LNCAP (cell line): ENCODE measurements at regions not wholly inside any gene's neighbourhood (a gene's known extent, or its start where the extent isn't known, plus 50 kb on each side); places are given as distances from the start of the nearest gene placed in this dataset.

ENCODE experiments used
- TF ChIP-seq, protein P1 (sequence below): fragments of 450-650 bp; IDR thresholded peaks from 2 replicates; pipeline ENCODE4 v1.5.1; 2017; ENCODE audit warnings: mild to moderate bottlenecking

DNA sequence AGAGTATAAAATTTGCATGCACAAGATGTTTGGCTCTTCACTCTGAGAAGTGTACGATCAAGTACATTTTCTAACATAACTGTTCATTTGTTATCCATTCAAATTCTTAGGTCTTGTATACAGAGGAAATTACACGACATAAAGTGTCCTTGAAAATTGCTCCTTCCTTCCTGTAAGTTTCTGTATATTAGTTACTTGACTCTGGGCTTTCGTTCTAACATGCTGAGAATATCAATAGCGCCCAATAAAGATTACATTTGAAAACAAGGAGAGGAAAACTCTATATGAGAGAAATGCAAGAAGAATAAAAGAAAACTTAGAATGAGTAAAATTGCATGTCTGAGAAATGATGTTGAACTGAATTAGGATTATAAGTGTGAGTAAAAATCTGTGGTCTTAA lies 722.5 kb upstream of the CADM2 start:
- TF ChIP-seq, protein P1, sequence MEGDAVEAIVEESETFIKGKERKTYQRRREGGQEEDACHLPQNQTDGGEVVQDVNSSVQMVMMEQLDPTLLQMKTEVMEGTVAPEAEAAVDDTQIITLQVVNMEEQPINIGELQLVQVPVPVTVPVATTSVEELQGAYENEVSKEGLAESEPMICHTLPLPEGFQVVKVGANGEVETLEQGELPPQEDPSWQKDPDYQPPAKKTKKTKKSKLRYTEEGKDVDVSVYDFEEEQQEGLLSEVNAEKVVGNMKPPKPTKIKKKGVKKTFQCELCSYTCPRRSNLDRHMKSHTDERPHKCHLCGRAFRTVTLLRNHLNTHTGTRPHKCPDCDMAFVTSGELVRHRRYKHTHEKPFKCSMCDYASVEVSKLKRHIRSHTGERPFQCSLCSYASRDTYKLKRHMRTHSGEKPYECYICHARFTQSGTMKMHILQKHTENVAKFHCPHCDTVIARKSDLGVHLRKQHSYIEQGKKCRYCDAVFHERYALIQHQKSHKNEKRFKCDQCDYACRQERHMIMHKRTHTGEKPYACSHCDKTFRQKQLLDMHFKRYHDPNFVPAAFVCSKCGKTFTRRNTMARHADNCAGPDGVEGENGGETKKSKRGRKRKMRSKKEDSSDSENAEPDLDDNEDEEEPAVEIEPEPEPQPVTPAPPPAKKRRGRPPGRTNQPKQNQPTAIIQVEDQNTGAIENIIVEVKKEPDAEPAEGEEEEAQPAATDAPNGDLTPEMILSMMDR, result no peak

DNA sequence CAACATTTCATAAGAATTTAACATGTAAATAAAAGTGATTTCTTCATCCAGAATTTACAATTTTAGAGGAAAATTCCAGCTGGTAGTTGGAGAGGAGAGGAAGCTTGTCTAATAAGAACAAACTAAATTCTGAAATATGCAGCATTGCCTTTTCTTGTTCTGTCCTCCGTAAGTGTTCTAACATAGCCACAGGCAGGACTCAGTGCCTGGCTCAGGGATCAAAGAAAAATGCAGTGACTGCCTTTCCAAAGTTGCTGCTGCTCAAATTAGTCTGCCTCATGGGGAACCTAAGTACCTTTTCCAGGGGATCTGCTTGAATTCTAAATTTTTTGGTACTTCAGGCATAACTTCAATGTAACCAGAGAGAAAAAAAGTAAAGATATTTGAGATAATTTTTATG lies 713.0 kb upstream of the CADM2 start:
- TF ChIP-seq, protein P1, result no peak

DNA sequence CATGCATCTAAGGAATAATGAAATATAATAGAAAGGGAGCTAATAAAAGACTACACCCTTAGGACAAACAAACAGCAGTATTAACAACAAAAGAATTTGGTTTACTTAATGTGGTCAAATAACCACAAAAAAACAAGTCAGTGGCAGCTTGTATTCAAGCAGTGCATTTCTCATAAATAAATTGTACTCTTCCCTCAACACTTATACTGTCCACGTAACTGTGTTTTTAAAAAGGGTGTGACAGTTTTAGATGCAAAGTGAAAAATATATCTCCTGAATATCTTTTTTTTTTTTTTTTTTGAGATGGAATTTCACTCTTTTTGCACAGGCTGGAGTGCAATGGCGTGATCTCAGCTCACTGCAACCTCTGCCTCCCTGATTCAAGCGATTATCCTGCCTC lies 698.2 kb upstream of the CADM2 start:
- TF ChIP-seq, protein P1, result no peak

DNA sequence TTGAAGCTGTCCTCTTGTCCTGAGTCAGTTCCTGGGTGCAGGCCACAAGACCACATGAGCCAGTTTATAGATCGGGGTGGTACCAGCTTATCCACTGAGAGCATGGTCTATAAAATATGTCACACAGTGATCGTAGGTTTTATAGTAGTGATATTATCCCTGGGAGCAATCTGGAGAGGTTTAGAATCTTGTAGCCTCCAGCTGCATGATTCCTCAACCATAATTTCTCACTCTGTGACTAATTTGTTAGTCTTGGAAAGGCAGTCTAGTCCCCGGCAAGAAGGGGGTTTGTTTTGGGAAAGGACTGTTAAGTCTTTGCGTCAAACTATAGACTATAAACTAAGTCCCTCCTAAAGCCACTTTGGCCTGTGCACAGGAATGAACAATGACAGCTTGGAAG lies 693.0 kb upstream of the CADM2 start:
- TF ChIP-seq, protein P1, result no peak

DNA sequence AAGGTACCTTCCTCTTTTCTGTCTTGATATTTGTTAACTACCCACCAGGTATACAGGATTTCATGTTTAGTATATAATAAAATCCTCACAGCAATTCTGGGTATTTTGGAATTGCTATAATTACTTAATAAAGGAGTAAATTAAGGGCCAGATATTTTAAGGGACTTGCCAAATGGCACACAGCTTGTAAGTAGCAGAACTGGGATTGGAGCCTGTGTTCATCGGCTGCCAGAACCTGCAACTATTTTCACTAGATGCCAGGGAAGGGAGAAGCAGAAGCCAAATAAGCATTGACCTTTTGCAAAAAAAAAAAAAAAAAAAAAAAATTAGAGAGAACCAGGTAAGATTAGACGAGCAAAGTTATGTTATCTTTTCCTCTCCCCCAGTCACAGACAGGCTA lies 683.3 kb upstream of the CADM2 start:
- TF ChIP-seq, protein P1, result no peak

DNA sequence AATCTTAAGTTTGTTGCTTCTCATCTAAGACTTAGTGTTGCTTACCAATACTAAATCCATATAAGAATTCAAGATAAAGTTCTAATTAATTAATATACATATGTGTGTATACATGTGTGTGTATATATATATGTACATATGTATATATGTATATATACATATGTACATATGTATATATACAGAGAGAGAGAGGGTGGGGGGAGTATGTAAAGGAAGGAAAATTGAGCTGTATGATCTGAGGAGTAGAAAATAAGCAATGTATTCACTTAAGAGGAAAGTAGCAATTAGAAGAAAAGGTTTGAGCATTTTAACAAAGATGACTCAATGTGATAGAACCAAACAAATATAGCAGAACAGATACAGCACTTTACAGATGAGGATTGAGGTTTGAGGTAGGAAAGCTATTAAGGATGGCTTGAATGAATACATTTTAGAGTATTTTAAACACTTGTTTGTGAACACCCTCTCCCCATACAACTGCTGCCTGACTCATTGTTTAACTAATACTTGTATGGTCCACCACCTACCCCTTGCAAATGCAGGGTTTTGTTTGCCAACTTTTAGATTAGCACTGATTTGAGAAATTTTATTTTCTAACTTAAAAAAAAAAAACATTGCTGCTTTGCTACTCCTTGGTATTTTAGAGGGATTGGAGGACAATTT lies 681.1 kb upstream of the CADM2 start:
- TF ChIP-seq, protein P1, result no peak

DNA sequence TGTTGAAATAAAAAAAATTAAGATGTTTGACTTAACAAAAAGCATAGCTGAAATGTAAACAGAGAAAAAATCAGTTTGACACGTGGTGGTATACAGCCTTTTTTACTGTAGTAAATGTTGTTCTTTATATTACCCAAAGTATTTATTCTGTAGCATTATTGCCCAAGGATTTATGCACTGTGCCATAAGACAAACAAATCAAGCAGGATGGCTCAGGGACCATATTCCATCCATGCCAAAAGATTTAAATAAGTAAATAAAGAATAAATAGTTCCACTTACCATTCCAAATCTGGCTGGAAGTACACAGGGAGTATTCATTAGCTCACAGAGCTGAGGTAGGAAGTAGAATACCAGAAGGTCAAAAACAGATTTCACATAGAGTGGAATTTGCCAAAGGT lies 666.7 kb upstream of the CADM2 start:
- TF ChIP-seq, protein P1, result no peak

DNA sequence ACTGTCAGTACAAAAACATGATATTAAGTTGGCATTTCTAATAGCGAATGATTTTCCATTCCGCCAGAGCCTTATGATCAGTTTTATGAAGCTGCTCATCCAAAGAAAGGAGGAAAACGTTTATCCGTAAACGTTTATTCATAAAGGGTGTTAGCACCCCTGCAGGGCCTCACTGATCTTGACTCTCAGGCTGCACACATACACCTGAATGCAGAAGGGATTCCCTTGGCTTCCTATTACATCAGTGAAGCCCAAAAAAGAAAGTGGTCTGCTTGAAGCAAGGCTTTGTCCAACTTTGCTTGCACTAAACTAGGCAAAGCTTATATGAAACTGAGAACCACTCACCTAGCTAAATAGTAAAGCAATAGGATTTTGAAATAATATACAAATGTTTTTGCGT lies 659.5 kb upstream of the CADM2 start:
- TF ChIP-seq, protein P1, result no peak
